Astrocyte (in vitro differentiated cells and primary cell): ENCODE measurements at regions not wholly inside any gene's neighbourhood (a gene's known extent, or its start where the extent isn't known, plus 50 kb on each side); places are given as distances from the start of the nearest gene placed in this dataset.

Source experiments
- DNase-seq: peaks from one replicate; pipeline ENCODE4 v3.0.0-alpha.2; 2010; ENCODE audit warnings: low read depth
- FAIRE-seq: peaks from 2 replicates; lab custom pipeline; 2011; peaks lifted over from hg19 to GRCh38; lab: Jason Lieb, UNC
- H2AFZ ChIP-seq: 2 replicates; pipeline ENCODE4 v1.6.0; 2012; ENCODE audit warnings: low read depth, low read length, inconsistent platforms
- H3K27ac ChIP-seq: 2 replicates; pipeline ENCODE4 v1.5.1; 2011; ENCODE audit warnings: low read depth, low read length, inconsistent platforms
- H3K27me3 ChIP-seq: 2 replicates; pipeline ENCODE4 v1.6.0; 2011; ENCODE audit warnings: low read length, inconsistent platforms; ENCODE audit not compliant: insufficient read depth
- H3K36me3 ChIP-seq: 2 replicates; pipeline ENCODE4 v1.5.1; 2011; ENCODE audit warnings: low read length, inconsistent platforms; ENCODE audit not compliant: insufficient read depth
- H3K4me1 ChIP-seq: 2 replicates; pipeline ENCODE4 v1.5.1; 2011; ENCODE audit warnings: low read length, inconsistent platforms; ENCODE audit not compliant: insufficient read depth
- H3K4me2 ChIP-seq: 2 replicates; pipeline ENCODE4 v1.6.0; 2012; ENCODE audit warnings: low read length, inconsistent platforms
- H3K4me3 ChIP-seq: 2 replicates; pipeline ENCODE4 v1.5.1; 2011; ENCODE audit warnings: low read depth, mild to moderate bottlenecking, low read length, inconsistent platforms; ENCODE audit not compliant: insufficient read depth
- H3K79me2 ChIP-seq: 2 replicates; pipeline ENCODE4 v1.6.0; 2012; ENCODE audit warnings: mild to moderate bottlenecking, low read length, inconsistent platforms; ENCODE audit not compliant: insufficient read depth
- H3K9ac ChIP-seq: 2 replicates; pipeline ENCODE4 v1.6.0; 2012; ENCODE audit warnings: mild to moderate bottlenecking, low read length, inconsistent platforms
- H3K9me3 ChIP-seq: 2 replicates; pipeline ENCODE4 v1.5.1; 2012; ENCODE audit warnings: low read depth, mild to moderate bottlenecking, low read length, inconsistent platforms; ENCODE audit not compliant: insufficient read depth
- H4K20me1 ChIP-seq: 2 replicates; pipeline ENCODE4 v1.6.0; 2012; ENCODE audit warnings: low read length, inconsistent platforms; ENCODE audit not compliant: insufficient read depth
- H3K27ac Mint-ChIP-seq: one replicate; pipeline ENCODE4 v1.8.0; 2021; ENCODE audit warnings: mild to moderate bottlenecking, mixed read lengths; ENCODE audit not compliant: unreplicated experiment
- H3K27me3 Mint-ChIP-seq: one replicate; pipeline ENCODE4 v1.8.0; 2021; ENCODE audit warnings: low read depth, mixed read lengths; ENCODE audit not compliant: unreplicated experiment
- H3K36me3 Mint-ChIP-seq: one replicate; pipeline ENCODE4 v1.8.0; 2021; ENCODE audit warnings: low read depth, mixed read lengths; ENCODE audit not compliant: unreplicated experiment
- H3K4me1 Mint-ChIP-seq: one replicate; pipeline ENCODE4 v1.8.0; 2021; ENCODE audit warnings: low read depth, mixed read lengths; ENCODE audit not compliant: unreplicated experiment
- H3K4me3 Mint-ChIP-seq: one replicate; pipeline ENCODE4 v1.8.0; 2021; ENCODE audit warnings: mild to moderate bottlenecking, moderate library complexity, mixed read lengths; ENCODE audit not compliant: unreplicated experiment
- H3K9me3 Mint-ChIP-seq: one replicate; pipeline ENCODE4 v1.8.0; 2021; ENCODE audit warnings: mild to moderate bottlenecking, mixed read lengths; ENCODE audit not compliant: unreplicated experiment
- EZH2 ChIP-seq: IDR thresholded peaks from 2 replicates; pipeline ENCODE4 v1.6.1; 2012; ENCODE audit warnings: mild to moderate bottlenecking, low read length, inconsistent platforms; ENCODE audit not compliant: insufficient read depth
- TF ChIP-seq, protein P1 (sequence below): IDR thresholded peaks from 2 replicates; pipeline ENCODE4 v1.5.1; 2011; ENCODE audit warnings: low read depth, mild to moderate bottlenecking, inconsistent platforms, low read length, moderate library complexity; ENCODE audit not compliant: insufficient read depth

DNA sequence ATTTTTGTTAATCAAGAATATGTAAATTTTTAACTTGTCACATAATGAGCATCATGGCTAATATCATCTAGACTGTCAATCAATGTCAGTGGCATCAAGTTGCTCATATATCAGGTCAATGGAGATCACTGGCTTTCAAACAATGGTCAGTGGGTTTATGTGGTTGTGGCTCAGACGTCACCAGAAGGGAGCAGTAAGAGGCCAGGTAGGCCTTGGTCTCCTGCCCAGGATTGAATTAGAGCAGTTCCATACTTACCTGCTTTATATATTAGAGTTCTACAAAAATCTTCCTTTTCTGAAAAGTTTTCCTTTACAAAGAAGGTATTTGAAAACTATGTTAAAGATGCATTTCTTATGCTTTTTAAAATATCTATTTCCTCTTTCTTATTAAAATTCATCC lies 206.3 kb upstream of the B3GALT2 start:
- Histone ChIP-seq H3K4me3 (no peak overlapping the region), H4K20me1 (no peaks in the 10 kb centered on the region), H3K27ac (no peak overlapping the region), H3K9me3 (no peaks in the 10 kb centered on the region), H2AFZ (no peak overlapping the region), H3K27me3 (no peaks in the 10 kb centered on the region), H3K79me2 (no peaks in the 10 kb centered on the region), H3K4me1 (no peaks in the 10 kb centered on the region), H3K36me3 (no peaks in the 10 kb centered on the region), H3K9ac (no peak overlapping the region), H3K4me2 (no peak overlapping the region)
- Mint-ChIP-seq H3K9me3 (no peaks in the 10 kb centered on the region), H3K4me1 (no peaks in the 10 kb centered on the region), H3K4me3 (no peak overlapping the region), H3K27ac (no peak overlapping the region), H3K27me3 (no peaks in the 10 kb centered on the region), H3K36me3 (peaks cover 2% of the 10 kb centered on the region)
- no peak for TF ChIP-seq EZH2
- TF ChIP-seq, protein P1, sequence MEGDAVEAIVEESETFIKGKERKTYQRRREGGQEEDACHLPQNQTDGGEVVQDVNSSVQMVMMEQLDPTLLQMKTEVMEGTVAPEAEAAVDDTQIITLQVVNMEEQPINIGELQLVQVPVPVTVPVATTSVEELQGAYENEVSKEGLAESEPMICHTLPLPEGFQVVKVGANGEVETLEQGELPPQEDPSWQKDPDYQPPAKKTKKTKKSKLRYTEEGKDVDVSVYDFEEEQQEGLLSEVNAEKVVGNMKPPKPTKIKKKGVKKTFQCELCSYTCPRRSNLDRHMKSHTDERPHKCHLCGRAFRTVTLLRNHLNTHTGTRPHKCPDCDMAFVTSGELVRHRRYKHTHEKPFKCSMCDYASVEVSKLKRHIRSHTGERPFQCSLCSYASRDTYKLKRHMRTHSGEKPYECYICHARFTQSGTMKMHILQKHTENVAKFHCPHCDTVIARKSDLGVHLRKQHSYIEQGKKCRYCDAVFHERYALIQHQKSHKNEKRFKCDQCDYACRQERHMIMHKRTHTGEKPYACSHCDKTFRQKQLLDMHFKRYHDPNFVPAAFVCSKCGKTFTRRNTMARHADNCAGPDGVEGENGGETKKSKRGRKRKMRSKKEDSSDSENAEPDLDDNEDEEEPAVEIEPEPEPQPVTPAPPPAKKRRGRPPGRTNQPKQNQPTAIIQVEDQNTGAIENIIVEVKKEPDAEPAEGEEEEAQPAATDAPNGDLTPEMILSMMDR: no peak
- DNase-seq: no peak
- FAIRE-seq: no peak

DNA sequence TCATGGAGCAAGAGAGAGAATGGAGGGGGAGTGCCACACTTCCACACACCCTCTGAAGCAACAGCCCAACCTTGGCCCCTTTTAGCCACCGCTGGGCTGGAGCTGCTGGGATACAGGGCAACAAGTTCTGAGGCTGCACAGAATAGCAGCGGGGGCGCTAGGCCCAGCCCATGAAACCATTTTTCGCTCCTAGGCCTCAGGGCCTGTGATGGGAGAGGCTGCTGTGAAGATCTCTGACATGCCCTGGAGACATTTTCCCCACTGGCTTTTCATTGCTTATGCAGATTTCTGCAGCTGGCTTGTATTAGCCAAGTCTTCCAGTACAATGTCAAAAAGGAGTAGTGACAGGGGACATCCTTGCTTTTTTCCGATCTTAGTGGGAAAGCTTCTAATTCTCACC lies 202.3 kb upstream of the B3GALT2 start:
- no peak for DNase-seq
- Histone ChIP-seq H4K20me1 (no peaks in the 10 kb centered on the region), H3K9me3 (no peaks in the 10 kb centered on the region), H2AFZ (no peak overlapping the region), H3K27ac (no peak overlapping the region), H3K4me1 (no peaks in the 10 kb centered on the region), H3K27me3 (no peaks in the 10 kb centered on the region), H3K4me3 (no peak overlapping the region), H3K4me2 (no peak overlapping the region), H3K36me3 (no peaks in the 10 kb centered on the region), H3K9ac (no peak overlapping the region), H3K79me2 (no peaks in the 10 kb centered on the region)
- H3K9me3 Mint-ChIP-seq: no peaks in the 10 kb centered on the region
- no peaks in the 10 kb centered on the region for H3K36me3 Mint-ChIP-seq
- H3K27me3 Mint-ChIP-seq: no peaks in the 10 kb centered on the region
- H3K4me1 Mint-ChIP-seq: no peaks in the 10 kb centered on the region
- no peak for FAIRE-seq
- H3K27ac Mint-ChIP-seq: no peak overlapping the region
- TF ChIP-seq EZH2: no peak
- TF ChIP-seq, protein P1: no peak
- no peak overlapping the region for H3K4me3 Mint-ChIP-seq

DNA sequence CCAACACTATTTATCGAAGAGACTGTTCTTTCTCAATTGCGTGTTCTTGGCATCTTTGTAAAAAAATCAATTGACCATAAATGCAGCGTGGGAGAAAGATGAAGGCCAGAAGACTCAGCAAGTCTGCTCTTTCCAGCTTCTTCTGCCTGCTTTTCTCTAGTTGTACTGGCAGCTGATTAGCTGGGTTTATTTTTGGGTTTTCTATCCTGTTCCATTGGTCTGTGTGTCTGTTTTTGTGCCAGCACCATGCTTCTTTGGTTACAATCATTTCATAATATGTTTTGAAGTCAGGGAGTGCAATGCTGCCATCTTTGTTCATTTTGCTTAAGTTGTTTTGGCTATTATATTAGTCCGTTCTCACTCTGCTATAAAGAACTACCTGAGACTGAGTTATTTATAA lies 201.8 kb upstream of the B3GALT2 start:
- no peaks in the 10 kb centered on the region for H3K9me3 ChIP-seq
- no peaks in the 10 kb centered on the region for H3K4me1 ChIP-seq
- Mint-ChIP-seq H3K27me3 (no peaks in the 10 kb centered on the region), H3K9me3 (no peaks in the 10 kb centered on the region), H3K4me3 (no peak overlapping the region), H3K4me1 (no peaks in the 10 kb centered on the region), H3K36me3 (no peaks in the 10 kb centered on the region), H3K27ac (no peak overlapping the region)
- no peaks in the 10 kb centered on the region for H3K79me2 ChIP-seq
- H2AFZ ChIP-seq: no peak overlapping the region
- H3K27me3 ChIP-seq: no peaks in the 10 kb centered on the region
- FAIRE-seq: no peak
- H3K9ac ChIP-seq: no peak overlapping the region
- no peak overlapping the region for H3K27ac ChIP-seq
- no peak overlapping the region for H3K4me2 ChIP-seq
- no peak for DNase-seq
- TF ChIP-seq, protein P1: no peak
- no peak for TF ChIP-seq EZH2
- no peaks in the 10 kb centered on the region for H3K36me3 ChIP-seq
- no peak overlapping the region for H3K4me3 ChIP-seq
- no peaks in the 10 kb centered on the region for H4K20me1 ChIP-seq
